Suprapubic skin (tissue), 3 donors: ENCODE measurements at regions not wholly inside any gene's neighbourhood (a gene's known extent, or its start where the extent isn't known, plus 50 kb on each side); places are given as distances from the start of the nearest gene placed in this dataset.

ENCODE experiments used
- POLR2AphosphoS5 ChIP-seq, 3 donors: sonication (generic); formaldehyde crosslinking; IDR thresholded peaks; one replicate each; pipeline ENCODE4 v1.6.1; 2017; ENCODE audit warnings: antibody characterized with exemption in 3 of 3
- TF ChIP-seq, protein P1 (sequence below), 2 donors: fragments of 200-600 bp in 1 of 2; fragments of 450-650 bp in 1 of 2; sonication (generic) in 1 of 2; IDR thresholded peaks; one replicate each; pipeline ENCODE4 v1.5.1; 2016 to 2019; ENCODE audit warnings: antibody characterized with exemption in 2 of 2, mild to moderate bottlenecking in 1 of 2, moderate library complexity in 1 of 2

DNA sequence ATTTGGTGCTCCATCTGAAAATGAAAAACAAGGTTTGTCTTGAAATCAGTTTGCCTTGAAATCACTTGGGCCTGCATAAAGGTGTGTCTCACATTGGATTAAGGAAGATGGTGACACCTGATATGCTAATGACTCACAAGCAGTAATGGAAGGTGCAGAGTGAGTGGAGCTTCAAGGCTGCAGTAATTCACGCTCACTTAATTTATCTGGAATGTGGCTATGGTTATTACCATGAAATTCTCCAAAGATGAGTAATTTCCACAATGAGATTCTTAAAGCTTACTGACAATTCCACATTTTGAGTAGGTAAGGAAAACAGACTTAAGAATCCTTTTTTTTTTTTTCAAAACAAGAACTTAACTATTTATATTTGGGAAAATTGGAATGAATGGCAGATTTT lies 156.8 kb downstream of the PAX3 start:
- TF ChIP-seq, protein P1, sequence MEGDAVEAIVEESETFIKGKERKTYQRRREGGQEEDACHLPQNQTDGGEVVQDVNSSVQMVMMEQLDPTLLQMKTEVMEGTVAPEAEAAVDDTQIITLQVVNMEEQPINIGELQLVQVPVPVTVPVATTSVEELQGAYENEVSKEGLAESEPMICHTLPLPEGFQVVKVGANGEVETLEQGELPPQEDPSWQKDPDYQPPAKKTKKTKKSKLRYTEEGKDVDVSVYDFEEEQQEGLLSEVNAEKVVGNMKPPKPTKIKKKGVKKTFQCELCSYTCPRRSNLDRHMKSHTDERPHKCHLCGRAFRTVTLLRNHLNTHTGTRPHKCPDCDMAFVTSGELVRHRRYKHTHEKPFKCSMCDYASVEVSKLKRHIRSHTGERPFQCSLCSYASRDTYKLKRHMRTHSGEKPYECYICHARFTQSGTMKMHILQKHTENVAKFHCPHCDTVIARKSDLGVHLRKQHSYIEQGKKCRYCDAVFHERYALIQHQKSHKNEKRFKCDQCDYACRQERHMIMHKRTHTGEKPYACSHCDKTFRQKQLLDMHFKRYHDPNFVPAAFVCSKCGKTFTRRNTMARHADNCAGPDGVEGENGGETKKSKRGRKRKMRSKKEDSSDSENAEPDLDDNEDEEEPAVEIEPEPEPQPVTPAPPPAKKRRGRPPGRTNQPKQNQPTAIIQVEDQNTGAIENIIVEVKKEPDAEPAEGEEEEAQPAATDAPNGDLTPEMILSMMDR (IDR thresholded peaks at IDR 0.05), result no peak
- TF ChIP-seq POLR2AphosphoS5 (IDR thresholded peaks at IDR 0.05), result no peak
